ENCODE measurements at regions not wholly inside any gene's neighbourhood (a gene's known extent, or its start where the extent isn't known, plus 50 kb on each side); places are given as distances from the start of the nearest gene placed in this dataset.

- TF ChIP-seq CTCF (IDR thresholded peaks at IDR 0.05) (no peak), POLR2AphosphoS5 (IDR thresholded peaks at IDR 0.05) (no peak), POLR2A (IDR thresholded peaks at IDR 0.05) (no peak)
Observed at GRCh38 chr2:120558847-120559246, 176.8 kb upstream of the GLI2 start.
